Loucy (cell line): ENCODE measurements at regions not wholly inside any gene's neighbourhood (a gene's known extent, or its start where the extent isn't known, plus 50 kb on each side); places are given as distances from the start of the nearest gene placed in this dataset.

Experiments used
- H2AFZ ChIP-seq: fragments of 200-600 bp; sonication (generic); 2 replicates; pipeline ENCODE4 v1.6.0; 2016; ENCODE audit warnings: antibody characterized with exemption, mild to moderate bottlenecking, low read length, moderate library complexity
- H3F3A ChIP-seq: fragments of 200-600 bp; 2 replicates; pipeline ENCODE4 v1.6.0; 2016; ENCODE audit warnings: antibody characterized with exemption, low read depth, mild to moderate bottlenecking
- H3K27me3 ChIP-seq: fragments of 200-600 bp; sonication (generic); 2 replicates; pipeline ENCODE4 v1.6.1; 2014; ENCODE audit warnings: low read length, mild to moderate bottlenecking; ENCODE audit not compliant: insufficient read depth, poor library complexity, severe bottlenecking
- H3K36me3 ChIP-seq: fragments of 200-600 bp; sonication (generic); 2 replicates; pipeline ENCODE4 v1.6.1; 2016; ENCODE audit warnings: low read length; ENCODE audit not compliant: insufficient read depth
- H3K4me1 ChIP-seq: fragments of 200-600 bp; sonication (generic); 2 replicates; pipeline ENCODE4 v1.5.1; 2014; ENCODE audit warnings: low read length, mild to moderate bottlenecking; ENCODE audit not compliant: insufficient read depth, poor library complexity, severe bottlenecking
- H3K4me2 ChIP-seq: fragments of 200-600 bp; sonication (generic); 2 replicates; pipeline ENCODE4 v1.6.0; 2014; ENCODE audit warnings: antibody characterized with exemption, low read length, low read depth, mild to moderate bottlenecking; ENCODE audit not compliant: poor library complexity, severe bottlenecking
- H3K4me3 ChIP-seq: fragments of 200-600 bp; sonication (generic); 2 replicates; pipeline ENCODE4 v1.5.1; 2014; ENCODE audit warnings: low read length, mild to moderate bottlenecking, mixed read lengths; ENCODE audit not compliant: poor library complexity, severe bottlenecking
- H3K79me2 ChIP-seq: fragments of 200-600 bp; sonication (generic); 2 replicates; pipeline ENCODE4 v1.6.1; 2014; ENCODE audit warnings: low read length; ENCODE audit not compliant: insufficient read depth
- H3K9ac ChIP-seq: fragments of 200-600 bp; sonication (generic); 2 replicates; pipeline ENCODE4 v1.6.0; 2014; ENCODE audit warnings: mild to moderate bottlenecking, low read depth, low read length, moderate library complexity; ENCODE audit not compliant: poor library complexity, severe bottlenecking
- H3K9me2 ChIP-seq: fragments of 200-600 bp; sonication (generic); replicated peaks from 2 replicates; pipeline ENCODE4 v1.6.1; 2016; ENCODE audit warnings: low read depth, low read length, mixed read lengths
- H3K9me3 ChIP-seq: fragments of 200-600 bp; sonication (generic); 2 replicates; pipeline ENCODE4 v1.6.1; 2014; ENCODE audit warnings: mild to moderate bottlenecking, antibody characterized with exemption, low read length, low read depth; ENCODE audit not compliant: insufficient read depth
- H4K20me1 ChIP-seq: fragments of 200-600 bp; sonication (generic); 2 replicates; pipeline ENCODE4 v1.6.0; 2014; ENCODE audit warnings: antibody characterized with exemption, low read length, mild to moderate bottlenecking; ENCODE audit not compliant: insufficient read depth, poor library complexity, severe bottlenecking
- CTCF ChIP-seq: fragments of 200-600 bp; sonication (generic); conservative IDR thresholded peaks from 2 replicates; pipeline ENCODE4 v1.5.1; 2014; ENCODE audit warnings: mild to moderate bottlenecking, antibody characterized with exemption, low read length
- EZH2phosphoT487 ChIP-seq: fragments of 200-600 bp; IDR thresholded peaks from 2 replicates; pipeline ENCODE4 v1.6.1; 2018; ENCODE audit warnings: antibody characterized with exemption, mild to moderate bottlenecking, moderate library complexity, borderline replicate concordance

GRCh38 chr11:25377466-25377865 lies 880.6 kb downstream of the LUZP2 start:
- no peak overlapping the region for H3K4me3 ChIP-seq
- H3K9me3 ChIP-seq: 0 out of 2 replicates have a peak, but pooled peaks cover 3% of the 10 kb centered on the region
- no peak overlapping the region for H2AFZ ChIP-seq
- no peaks in the 10 kb centered on the region for H4K20me1 ChIP-seq
- no peak overlapping the region for H3K4me2 ChIP-seq
- no peaks in the 10 kb centered on the region for H3K4me1 ChIP-seq
- no peaks in the 10 kb centered on the region for H3K79me2 ChIP-seq
- no peaks in the 10 kb centered on the region for H3K9me2 ChIP-seq
- H3F3A ChIP-seq: no peaks in the 10 kb centered on the region
- H3K36me3 ChIP-seq: no peaks in the 10 kb centered on the region
- no peaks in the 10 kb centered on the region for H3K27me3 ChIP-seq
- TF ChIP-seq CTCF (no peak), EZH2phosphoT487 (no peak)
- no peak overlapping the region for H3K9ac ChIP-seq

- Histone ChIP-seq H3K4me3 (no peak overlapping the region), H3K36me3 (no peaks in the 10 kb centered on the region), H3K4me1 (no peaks in the 10 kb centered on the region), H3K27me3 (no peaks in the 10 kb centered on the region), H3K4me2 (no peak overlapping the region), H3K79me2 (no peaks in the 10 kb centered on the region), H4K20me1 (no peaks in the 10 kb centered on the region), H3K9me3 (no peaks in the 10 kb centered on the region), H2AFZ (no peak overlapping the region), H3K9me2 (no peaks in the 10 kb centered on the region), H3K9ac (no peak overlapping the region), H3F3A (no peaks in the 10 kb centered on the region)
- TF ChIP-seq EZH2phosphoT487: no peak
- no peak for TF ChIP-seq CTCF
Measured at GRCh38 chr11:25396847-25397246, 900.0 kb downstream of the LUZP2 start.

- Histone ChIP-seq H3K9ac (no peak overlapping the region), H3F3A (no peaks in the 10 kb centered on the region), H3K79me2 (no peaks in the 10 kb centered on the region), H3K36me3 (no peaks in the 10 kb centered on the region), H3K27me3 (no peaks in the 10 kb centered on the region), H3K4me1 (no peaks in the 10 kb centered on the region), H3K4me3 (no peak overlapping the region), H3K9me3 (no peaks in the 10 kb centered on the region), H4K20me1 (no peaks in the 10 kb centered on the region), H3K4me2 (no peak overlapping the region), H2AFZ (no peak overlapping the region), H3K9me2 (no peaks in the 10 kb centered on the region)
- no peak for TF ChIP-seq CTCF
- TF ChIP-seq EZH2phosphoT487: no peak
Measured at GRCh38 chr11:25408146-25408545, 911.3 kb downstream of the LUZP2 start.
